ENCODE measurements at regions not wholly inside any gene's neighbourhood (a gene's known extent, or its start where the extent isn't known, plus 50 kb on each side); places are given as distances from the start of the nearest gene placed in this dataset.

- TF ChIP-seq, protein P1, sequence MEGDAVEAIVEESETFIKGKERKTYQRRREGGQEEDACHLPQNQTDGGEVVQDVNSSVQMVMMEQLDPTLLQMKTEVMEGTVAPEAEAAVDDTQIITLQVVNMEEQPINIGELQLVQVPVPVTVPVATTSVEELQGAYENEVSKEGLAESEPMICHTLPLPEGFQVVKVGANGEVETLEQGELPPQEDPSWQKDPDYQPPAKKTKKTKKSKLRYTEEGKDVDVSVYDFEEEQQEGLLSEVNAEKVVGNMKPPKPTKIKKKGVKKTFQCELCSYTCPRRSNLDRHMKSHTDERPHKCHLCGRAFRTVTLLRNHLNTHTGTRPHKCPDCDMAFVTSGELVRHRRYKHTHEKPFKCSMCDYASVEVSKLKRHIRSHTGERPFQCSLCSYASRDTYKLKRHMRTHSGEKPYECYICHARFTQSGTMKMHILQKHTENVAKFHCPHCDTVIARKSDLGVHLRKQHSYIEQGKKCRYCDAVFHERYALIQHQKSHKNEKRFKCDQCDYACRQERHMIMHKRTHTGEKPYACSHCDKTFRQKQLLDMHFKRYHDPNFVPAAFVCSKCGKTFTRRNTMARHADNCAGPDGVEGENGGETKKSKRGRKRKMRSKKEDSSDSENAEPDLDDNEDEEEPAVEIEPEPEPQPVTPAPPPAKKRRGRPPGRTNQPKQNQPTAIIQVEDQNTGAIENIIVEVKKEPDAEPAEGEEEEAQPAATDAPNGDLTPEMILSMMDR (IDR thresholded peaks at IDR 0.05): no peak
- no peak for TF ChIP-seq POLR2A (IDR thresholded peaks at IDR 0.05)
- TF ChIP-seq EP300 (IDR thresholded peaks at IDR 0.05): no peak
These were observed 62.4 kb upstream of the ZNF608 start for GRCh38 chr5:124808842-124809268.

Data from tibial nerve (tissue), 4 donors.